ENCODE measurements at regions not wholly inside any gene's neighbourhood (a gene's known extent, or its start where the extent isn't known, plus 50 kb on each side); places are given as distances from the start of the nearest gene placed in this dataset.

- ATAC-seq (ENCODE audit: low read depth) (no peak), DNase-seq (ENCODE audit: low spot score) (no peak)
- Histone ChIP-seq H3K4me3 (ENCODE audit: severe bottlenecking) (no peak overlapping the region), H3K4me1 (ENCODE audit: insufficient read depth, poor library complexity, severe bottlenecking) (no peaks in the 10 kb centered on the region), H3K27me3 (ENCODE audit: insufficient read depth, poor library complexity, severe bottlenecking) (no peaks in the 10 kb centered on the region), H3K27ac (ENCODE audit: poor library complexity, severe bottlenecking) (no peak overlapping the region), H3K36me3 (ENCODE audit: low read depth) (no peaks in the 10 kb centered on the region), H3K9me3 (ENCODE audit: severe bottlenecking) (no peaks in the 10 kb centered on the region)
- TF ChIP-seq, protein P1, sequence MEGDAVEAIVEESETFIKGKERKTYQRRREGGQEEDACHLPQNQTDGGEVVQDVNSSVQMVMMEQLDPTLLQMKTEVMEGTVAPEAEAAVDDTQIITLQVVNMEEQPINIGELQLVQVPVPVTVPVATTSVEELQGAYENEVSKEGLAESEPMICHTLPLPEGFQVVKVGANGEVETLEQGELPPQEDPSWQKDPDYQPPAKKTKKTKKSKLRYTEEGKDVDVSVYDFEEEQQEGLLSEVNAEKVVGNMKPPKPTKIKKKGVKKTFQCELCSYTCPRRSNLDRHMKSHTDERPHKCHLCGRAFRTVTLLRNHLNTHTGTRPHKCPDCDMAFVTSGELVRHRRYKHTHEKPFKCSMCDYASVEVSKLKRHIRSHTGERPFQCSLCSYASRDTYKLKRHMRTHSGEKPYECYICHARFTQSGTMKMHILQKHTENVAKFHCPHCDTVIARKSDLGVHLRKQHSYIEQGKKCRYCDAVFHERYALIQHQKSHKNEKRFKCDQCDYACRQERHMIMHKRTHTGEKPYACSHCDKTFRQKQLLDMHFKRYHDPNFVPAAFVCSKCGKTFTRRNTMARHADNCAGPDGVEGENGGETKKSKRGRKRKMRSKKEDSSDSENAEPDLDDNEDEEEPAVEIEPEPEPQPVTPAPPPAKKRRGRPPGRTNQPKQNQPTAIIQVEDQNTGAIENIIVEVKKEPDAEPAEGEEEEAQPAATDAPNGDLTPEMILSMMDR (IDR thresholded peaks at IDR 0.05; ENCODE audit: poor library complexity, severe bottlenecking) = no peak
Measured at GRCh38 chr15:81492969-81493645, 119.1 kb upstream of the TMC3 start.

GRCh38 chr15:81492331-81492968 lies 118.4 kb upstream of the TMC3 start:
- DNase-seq (ENCODE audit: low spot score) = no peak

DNA sequence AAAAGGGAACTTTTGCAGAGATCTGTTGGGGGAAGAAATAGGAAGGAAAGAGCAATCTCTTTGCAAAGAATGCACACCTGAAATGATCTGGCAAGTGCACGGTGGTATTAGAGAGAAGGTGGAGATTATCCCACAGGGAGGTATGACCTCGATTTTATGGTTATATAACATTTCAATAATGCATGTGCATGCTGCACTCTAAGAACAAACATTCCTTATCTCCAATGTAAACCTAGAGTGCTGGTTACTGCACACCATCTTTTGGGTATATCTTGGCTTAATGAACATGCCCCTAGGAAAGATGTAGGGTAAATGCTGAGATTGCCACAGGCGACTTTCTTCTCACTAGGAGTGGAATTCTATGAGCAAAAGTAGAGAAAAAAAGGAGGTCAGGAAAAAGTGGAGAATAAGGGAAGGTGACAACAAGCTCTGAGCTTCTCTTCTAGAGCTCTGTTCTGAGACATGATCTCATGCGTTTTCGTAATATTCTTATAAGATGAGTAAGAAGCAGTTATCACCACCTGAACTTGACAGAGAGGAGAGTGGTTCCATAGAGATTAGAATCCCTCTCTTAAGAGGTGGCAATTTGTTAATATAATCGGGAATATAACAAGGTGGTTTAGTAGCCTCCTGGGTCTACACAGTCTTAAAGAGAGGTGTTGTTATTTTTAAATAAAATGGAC lies 117.5 kb upstream of the TMC3 start:
- Histone ChIP-seq H3K4me3 (ENCODE audit: severe bottlenecking) (no peak overlapping the region), H3K4me1 (ENCODE audit: insufficient read depth, poor library complexity, severe bottlenecking) (no peaks in the 10 kb centered on the region), H3K36me3 (ENCODE audit: low read depth) (no peaks in the 10 kb centered on the region), H3K27me3 (ENCODE audit: insufficient read depth, poor library complexity, severe bottlenecking) (no peaks in the 10 kb centered on the region), H3K9me3 (ENCODE audit: severe bottlenecking) (no peaks in the 10 kb centered on the region), H3K27ac (ENCODE audit: poor library complexity, severe bottlenecking) (no peak overlapping the region)
- DNase-seq (ENCODE audit: low spot score) (no peak), ATAC-seq (ENCODE audit: low read depth) (peak; percentile 73)
- TF ChIP-seq, protein P1 (IDR thresholded peaks at IDR 0.05; ENCODE audit: poor library complexity, severe bottlenecking) = no peak

More at GRCh38 chr15:81492331-81492968, 118.4 kb upstream of the TMC3 start:
- Histone ChIP-seq H3K36me3 (ENCODE audit: low read depth) (no peaks in the 10 kb centered on the region), H3K27ac (ENCODE audit: poor library complexity, severe bottlenecking) (no peak overlapping the region), H3K4me3 (ENCODE audit: severe bottlenecking) (no peak overlapping the region), H3K4me1 (ENCODE audit: insufficient read depth, poor library complexity, severe bottlenecking) (no peaks in the 10 kb centered on the region), H3K27me3 (ENCODE audit: insufficient read depth, poor library complexity, severe bottlenecking) (no peaks in the 10 kb centered on the region), H3K9me3 (ENCODE audit: severe bottlenecking) (no peaks in the 10 kb centered on the region)
- ATAC-seq (ENCODE audit: low read depth) = peak; percentile 61; the same call in 2 of the 3 replicates
- TF ChIP-seq, protein P1 (IDR thresholded peaks at IDR 0.05; ENCODE audit: poor library complexity, severe bottlenecking) = no peak

DNA sequence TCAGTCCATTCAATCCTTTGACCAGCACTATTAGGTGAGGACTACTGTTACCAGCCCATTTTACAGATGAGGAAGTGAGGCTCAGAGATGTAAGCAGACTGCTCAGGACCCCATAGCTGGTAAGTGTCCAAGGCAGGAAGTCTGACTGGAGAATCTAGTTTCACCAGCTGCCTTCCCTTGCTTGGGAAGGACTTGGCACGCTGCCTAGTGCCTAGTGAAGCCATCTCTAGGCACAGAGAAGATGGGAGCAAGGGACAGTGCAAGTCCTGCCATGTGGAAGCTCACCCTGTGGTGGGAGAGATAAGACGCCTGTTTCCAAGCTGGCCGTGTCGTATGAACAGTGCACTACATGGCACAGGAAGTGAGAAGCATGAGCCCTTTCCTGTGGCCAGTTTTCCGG lies 111.8 kb upstream of the TMC3 start:
- no peak overlapping the region for H3K4me3 ChIP-seq (ENCODE audit: severe bottlenecking)
- ATAC-seq (ENCODE audit: low read depth) = no peak
- TF ChIP-seq, protein P1 (IDR thresholded peaks at IDR 0.05; ENCODE audit: poor library complexity, severe bottlenecking) = no peak
- no peaks in the 10 kb centered on the region for H3K27me3 ChIP-seq (ENCODE audit: insufficient read depth, poor library complexity, severe bottlenecking)
- H3K27ac ChIP-seq (ENCODE audit: poor library complexity, severe bottlenecking) = no peak overlapping the region
- H3K36me3 ChIP-seq (ENCODE audit: low read depth) = no peaks in the 10 kb centered on the region
- H3K9me3 ChIP-seq (ENCODE audit: severe bottlenecking) = no peaks in the 10 kb centered on the region
- DNase-seq (ENCODE audit: low spot score) = no peak
- no peaks in the 10 kb centered on the region for H3K4me1 ChIP-seq (ENCODE audit: insufficient read depth, poor library complexity, severe bottlenecking)

All from RWPE2 (cell line).